ENCODE measurements at regions not wholly inside any gene's neighbourhood (a gene's known extent, or its start where the extent isn't known, plus 50 kb on each side); places are given as distances from the start of the nearest gene placed in this dataset.
"Not testable (repeated sequence)": the region's sequence is repeated elsewhere in the genome, so short reads cannot be mapped to it uniquely, and the experiment has no call there.

DNA sequence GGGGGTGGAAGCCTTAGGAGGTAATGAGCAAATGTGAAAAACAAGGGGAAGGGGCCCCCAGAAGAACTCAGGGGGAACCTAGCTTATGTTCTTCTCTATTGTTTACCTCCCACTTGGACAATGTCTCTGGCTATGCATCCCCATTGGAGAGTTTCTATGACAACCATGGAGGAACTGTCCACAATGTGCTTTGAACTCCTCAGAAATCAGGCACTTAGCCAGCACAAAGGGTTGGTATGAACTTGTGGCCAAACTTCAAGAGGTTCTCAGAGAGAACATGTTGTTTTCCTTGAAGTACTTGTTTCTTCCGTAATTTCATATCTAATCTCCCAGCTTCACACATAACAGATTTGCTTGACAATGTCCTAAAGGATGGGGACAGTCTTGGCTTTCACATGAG, 202.8 kb upstream of the PELI2 start:
- no peak overlapping the region for H3K27ac ChIP-seq
- intact Hi-C loops (cut with DNase I) = no loop called here
- 28 to 50% (median 39%) methylated on average over 1 of the region's 1 CpG for WGBS, 4 donors
- H3K36me3 ChIP-seq = no peaks in the 10 kb centered on the region
- no peak overlapping the region for H3K4me3 ChIP-seq
- TF ChIP-seq POLR2A (IDR thresholded peaks at IDR 0.05) = no peak
- TF ChIP-seq, protein P1, sequence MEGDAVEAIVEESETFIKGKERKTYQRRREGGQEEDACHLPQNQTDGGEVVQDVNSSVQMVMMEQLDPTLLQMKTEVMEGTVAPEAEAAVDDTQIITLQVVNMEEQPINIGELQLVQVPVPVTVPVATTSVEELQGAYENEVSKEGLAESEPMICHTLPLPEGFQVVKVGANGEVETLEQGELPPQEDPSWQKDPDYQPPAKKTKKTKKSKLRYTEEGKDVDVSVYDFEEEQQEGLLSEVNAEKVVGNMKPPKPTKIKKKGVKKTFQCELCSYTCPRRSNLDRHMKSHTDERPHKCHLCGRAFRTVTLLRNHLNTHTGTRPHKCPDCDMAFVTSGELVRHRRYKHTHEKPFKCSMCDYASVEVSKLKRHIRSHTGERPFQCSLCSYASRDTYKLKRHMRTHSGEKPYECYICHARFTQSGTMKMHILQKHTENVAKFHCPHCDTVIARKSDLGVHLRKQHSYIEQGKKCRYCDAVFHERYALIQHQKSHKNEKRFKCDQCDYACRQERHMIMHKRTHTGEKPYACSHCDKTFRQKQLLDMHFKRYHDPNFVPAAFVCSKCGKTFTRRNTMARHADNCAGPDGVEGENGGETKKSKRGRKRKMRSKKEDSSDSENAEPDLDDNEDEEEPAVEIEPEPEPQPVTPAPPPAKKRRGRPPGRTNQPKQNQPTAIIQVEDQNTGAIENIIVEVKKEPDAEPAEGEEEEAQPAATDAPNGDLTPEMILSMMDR (IDR thresholded peaks at IDR 0.05) = no peak
- DNase-seq = no peak
- H3K27me3 ChIP-seq = peaks cover 0 to 8% (median 0%) of the 10 kb centered on the region in 9 donors
- no peaks in the 10 kb centered on the region for H3K9me3 ChIP-seq
- peaks cover 0 to 10% (median 0%) of the 10 kb centered on the region in 12 donors for H3K4me1 ChIP-seq
- ATAC-seq = no peak

GRCh38 chr14:55919800-55920199, 198.4 kb upstream of the PELI2 start:
- not testable (repeated sequence) for DNase-seq

DNA sequence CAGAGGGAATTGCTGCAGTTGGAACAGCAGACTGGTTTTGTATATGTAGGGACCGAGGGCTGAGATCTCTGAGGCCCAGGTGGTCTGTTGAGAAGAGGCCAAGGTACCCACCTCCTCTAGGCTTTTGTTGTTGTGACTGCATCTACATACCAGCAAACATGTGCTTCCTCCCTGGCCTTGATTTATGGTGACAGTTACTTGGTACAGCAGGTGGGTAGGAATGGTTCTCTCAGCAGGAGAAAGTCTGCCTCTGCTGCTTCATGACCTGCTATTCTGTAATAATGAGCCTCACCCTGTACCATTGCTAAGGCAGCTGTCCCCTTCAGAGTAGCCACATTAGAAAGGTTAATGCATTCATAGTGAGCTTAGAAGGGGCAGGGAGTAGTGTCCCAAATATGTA, 196.7 kb upstream of the PELI2 start:
- no peak for TF ChIP-seq POLR2A (IDR thresholded peaks at IDR 0.05)
- TF ChIP-seq, protein P1 (IDR thresholded peaks at IDR 0.05) = no peak
- Histone ChIP-seq H3K27me3 (peaks cover 0 to 7% (median 0%) of the 10 kb centered on the region in 9 donors), H3K4me3 (no peak overlapping the region), H3K4me1 (no peaks in the 10 kb centered on the region), H3K27ac (no peak overlapping the region), H3K36me3 (no peaks in the 10 kb centered on the region), H3K9me3 (no peaks in the 10 kb centered on the region)
- ATAC-seq = no peak
- intact Hi-C loops (cut with DNase I) = no loop called here
- 70 to 88% (median 78%) methylated on average over 1 of the region's 1 CpG for WGBS, 4 donors
- no peak for DNase-seq

More at GRCh38 chr14:55919800-55920199, 198.4 kb upstream of the PELI2 start:
- H3K27ac ChIP-seq; H3K9me3 ChIP-seq; intact Hi-C loops (cut with DNase I); H3K4me1 ChIP-seq; H3K27me3 ChIP-seq; ATAC-seq; H3K4me3 ChIP-seq; H3K36me3 ChIP-seq: not testable (repeated sequence)
- 92 to 97% (median 93%) methylated on average over 13 of the region's 13 CpGs for WGBS, 4 donors

DNA sequence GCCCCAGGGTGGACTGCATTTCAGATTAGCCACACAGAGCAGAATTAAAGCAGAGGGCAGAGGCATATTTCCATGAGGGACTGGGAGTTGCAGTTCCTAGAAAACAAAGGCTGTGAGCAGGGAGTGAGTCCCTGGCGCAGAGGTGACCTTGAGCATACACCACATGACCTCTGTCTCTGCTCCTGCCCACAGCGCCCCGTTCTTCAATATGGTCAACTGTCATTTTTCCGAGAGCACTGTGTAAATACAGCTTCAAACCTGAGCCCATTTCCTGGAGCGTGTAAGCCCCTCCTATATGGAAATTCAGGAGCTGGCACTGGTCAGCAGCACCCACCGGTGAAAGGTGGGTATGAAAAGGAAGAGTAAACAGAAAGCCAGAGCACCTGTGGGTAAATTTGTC, 192.2 kb upstream of the PELI2 start:
- intact Hi-C loops (cut with DNase I) = no loop called here
- no peaks in the 10 kb centered on the region for H3K9me3 ChIP-seq
- no peak for TF ChIP-seq POLR2A (IDR thresholded peaks at IDR 0.05)
- TF ChIP-seq, protein P1 (IDR thresholded peaks at IDR 0.05) = no peak
- WGBS, 4 donors = 47 to 71% (median 60%) methylated on average over 6 of the region's 6 CpGs
- H3K4me1 ChIP-seq = no peaks in the 10 kb centered on the region
- no peak overlapping the region for H3K4me3 ChIP-seq
- H3K36me3 ChIP-seq = no peaks in the 10 kb centered on the region
- H3K27ac ChIP-seq = no peak overlapping the region
- H3K27me3 ChIP-seq = no peaks in the 10 kb centered on the region
- no peak for DNase-seq
- ATAC-seq = peak in 2 of 4 donors; percentile 36 to 39

- ATAC-seq (no peak), DNase-seq (no peak)
- TF ChIP-seq POLR2A (IDR thresholded peaks at IDR 0.05) = no peak
- TF ChIP-seq, protein P1 (IDR thresholded peaks at IDR 0.05) = no peak
- Histone ChIP-seq H3K27ac (no peak overlapping the region), H3K4me1 (no peaks in the 10 kb centered on the region), H3K27me3 (no peaks in the 10 kb centered on the region), H3K4me3 (no peak overlapping the region), H3K36me3 (no peaks in the 10 kb centered on the region), H3K9me3 (no peaks in the 10 kb centered on the region)
- WGBS, 4 donors = 61 to 77% (median 72%) methylated on average over 2 of the region's 2 CpGs
- intact Hi-C loops (cut with DNase I) = no loop called here
Measured at GRCh38 chr14:55927028-55927427, 191.2 kb upstream of the PELI2 start.
